Osteoblast (primary cell): ENCODE measurements at regions not wholly inside any gene's neighbourhood (a gene's known extent, or its start where the extent isn't known, plus 50 kb on each side); places are given as distances from the start of the nearest gene placed in this dataset.

Source experiments
- DNase-seq: peaks from one replicate; pipeline ENCODE4 v3.0.0; 2011; ENCODE audit warnings: low spot score, mixed read lengths; ENCODE audit not compliant: insufficient read length; ENCODE audit errors: missing footprints
- H2AFZ ChIP-seq: 2 replicates; pipeline ENCODE4 v1.6.0; 2011; ENCODE audit warnings: mild to moderate bottlenecking, low read length
- H3K27ac ChIP-seq: 2 replicates; pipeline ENCODE4 v1.5.1; 2011; ENCODE audit warnings: mild to moderate bottlenecking, low read depth, low read length, moderate library complexity
- H3K27me3 ChIP-seq: 2 replicates; pipeline ENCODE4 v1.6.0; 2012; ENCODE audit warnings: mild to moderate bottlenecking, control low read depth, inconsistent platforms, low read length, moderate library complexity; ENCODE audit not compliant: insufficient read depth
- H3K36me3 ChIP-seq: 2 replicates; pipeline ENCODE4 v1.5.1; 2011; ENCODE audit warnings: mild to moderate bottlenecking, low read length, control low read depth, moderate library complexity; ENCODE audit not compliant: insufficient read depth
- H3K4me1 ChIP-seq: 2 replicates; pipeline ENCODE4 v1.5.1; 2011; ENCODE audit warnings: mild to moderate bottlenecking, low read length, control low read depth, moderate library complexity; ENCODE audit not compliant: insufficient read depth
- H3K4me2 ChIP-seq: 2 replicates; pipeline ENCODE4 v1.6.0; 2011; ENCODE audit warnings: mild to moderate bottlenecking, low read length; ENCODE audit not compliant: insufficient read depth
- H3K4me3 ChIP-seq: fragments of 200-600 bp; sonication (generic); 3 replicates; pipeline ENCODE4 v1.5.1; 2012; ENCODE audit warnings: mild to moderate bottlenecking, low read length, inconsistent platforms; ENCODE audit not compliant: insufficient read depth
- H3K79me2 ChIP-seq: 2 replicates; pipeline ENCODE4 v1.6.0; 2012; ENCODE audit warnings: mild to moderate bottlenecking, low read length, control low read depth, inconsistent platforms; ENCODE audit not compliant: insufficient read depth
- H3K9me3 ChIP-seq: 2 replicates; pipeline ENCODE4 v1.5.1; 2011; ENCODE audit warnings: low read depth, low read length, control low read depth
- H4K20me1 ChIP-seq: 2 replicates; pipeline ENCODE4 v1.6.0; 2012; ENCODE audit warnings: mild to moderate bottlenecking, low read length, control low read depth; ENCODE audit not compliant: insufficient read depth
- CTCF ChIP-seq: IDR thresholded peaks from 2 replicates; pipeline ENCODE4 v1.5.1; 2011; ENCODE audit warnings: mild to moderate bottlenecking, low read depth, low read length, moderate library complexity; ENCODE audit errors: extremely low read depth

- Histone ChIP-seq H3K4me3 (no peak overlapping the region), H3K9me3 (no peaks in the 10 kb centered on the region), H3K27ac (no peak overlapping the region), H4K20me1 (no peaks in the 10 kb centered on the region), H3K79me2 (no peaks in the 10 kb centered on the region), H3K36me3 (no peaks in the 10 kb centered on the region), H2AFZ (no peak overlapping the region), H3K4me2 (no peak overlapping the region), H3K4me1 (peaks cover 2% of the 10 kb centered on the region), H3K27me3 (no peaks in the 10 kb centered on the region)
- no peak for TF ChIP-seq CTCF
- no peak for DNase-seq
Measured at GRCh38 chr13:77379508-77379907, 52.6 kb upstream of the MYCBP2 start.

- TF ChIP-seq CTCF: no peak
- H3K79me2 ChIP-seq: no peaks in the 10 kb centered on the region
- no peaks in the 10 kb centered on the region for H3K36me3 ChIP-seq
- H3K27ac ChIP-seq: no peak overlapping the region
- H3K4me3 ChIP-seq: no peak overlapping the region
- H3K4me1 ChIP-seq: no peaks in the 10 kb centered on the region
- no peaks in the 10 kb centered on the region for H4K20me1 ChIP-seq
- no peaks in the 10 kb centered on the region for H3K27me3 ChIP-seq
- no peak overlapping the region for H3K4me2 ChIP-seq
- H3K9me3 ChIP-seq: no peaks in the 10 kb centered on the region
- no peak for DNase-seq
- H2AFZ ChIP-seq: no peak overlapping the region
Measured at GRCh38 chr13:77378662-77379061, 51.8 kb upstream of the MYCBP2 start.

GRCh38 chr13:77377016-77377415, 50.1 kb upstream of the MYCBP2 start:
- H2AFZ ChIP-seq: no peak overlapping the region
- TF ChIP-seq CTCF: no peak
- H3K27ac ChIP-seq: no peak overlapping the region
- peaks cover 3% of the 10 kb centered on the region for H3K27me3 ChIP-seq
- H3K4me1 ChIP-seq: no peaks in the 10 kb centered on the region
- H3K79me2 ChIP-seq: no peaks in the 10 kb centered on the region
- H4K20me1 ChIP-seq: no peaks in the 10 kb centered on the region
- DNase-seq: no peak
- H3K9me3 ChIP-seq: no peaks in the 10 kb centered on the region
- H3K36me3 ChIP-seq: no peaks in the 10 kb centered on the region
- H3K4me2 ChIP-seq: no peak overlapping the region
- no peak overlapping the region for H3K4me3 ChIP-seq
